CD14-positive monocyte (primary cell): ENCODE measurements at regions not wholly inside any gene's neighbourhood (a gene's known extent, or its start where the extent isn't known, plus 50 kb on each side); places are given as distances from the start of the nearest gene placed in this dataset.

Experiments
- DNase-seq, 3 donors: peaks; one replicate each; pipeline ENCODE4 v3.0.0-alpha.2; 2011 to 2022
- H2AFZ ChIP-seq: 2 replicates; pipeline ENCODE4 v1.6.0; 2012; ENCODE audit warnings: mild to moderate bottlenecking, low read depth, low read length, inconsistent platforms; ENCODE audit not compliant: insufficient read depth, poor library complexity, severe bottlenecking
- H3K27ac ChIP-seq, 2 donors: 1 replicate in 1 of 2; 2 replicates in 1 of 2; pipeline ENCODE4 v1.5.1; 2012 to 2013; ENCODE audit warnings: low read length in 2 of 2, control low read depth in 1 of 2, inconsistent platforms in 1 of 2, low read depth in 1 of 2, mild to moderate bottlenecking in 1 of 2
- H3K27me3 ChIP-seq, 2 donors: one replicate each; pipeline versions ENCODE4 v1.6.0 to v1.6.1; 2011 to 2013; ENCODE audit warnings: low read length in 2 of 2; ENCODE audit not compliant: control insufficient read depth in 2 of 2, insufficient read depth in 2 of 2
- H3K36me3 ChIP-seq, 2 donors: replicated peaks in 1 of 2; 1 replicate in 1 of 2; 2 replicates in 1 of 2; pipeline versions ENCODE4 v1.5.1 to v1.6.1; 2012 to 2013; ENCODE audit warnings: low read length in 2 of 2, control low read depth in 1 of 2, inconsistent platforms in 1 of 2, mild to moderate bottlenecking in 1 of 2; ENCODE audit not compliant: insufficient read depth in 2 of 2, control insufficient read depth in 1 of 2
- H3K4me1 ChIP-seq, 2 donors: 1 replicate in 1 of 2; 2 replicates in 1 of 2; pipeline versions ENCODE4 v1.5.1 to v1.6.1; 2012 to 2013; ENCODE audit warnings: low read length in 2 of 2, control low read depth in 1 of 2, inconsistent platforms in 1 of 2, mild to moderate bottlenecking in 1 of 2, moderate library complexity in 1 of 2; ENCODE audit not compliant: insufficient read depth in 2 of 2, control insufficient read depth in 1 of 2
- H3K4me2 ChIP-seq: replicated peaks from 2 replicates; pipeline ENCODE3; 2012; ENCODE audit warnings: low read length, moderate library complexity, mild to moderate bottlenecking; ENCODE audit not compliant: poor library complexity, severe bottlenecking; ENCODE audit errors: extremely low read depth
- H3K4me3 ChIP-seq, 3 experiments: fragments of 200-600 bp in 1 of 3; sonication (generic) in 1 of 3; replicated peaks in 1 of 3; 1 replicate in 2 of 3; 2 replicates in 1 of 3; pipeline ENCODE4 v1.5.1; 2011 to 2013; ENCODE audit warnings: low read length in 3 of 3, mild to moderate bottlenecking in 3 of 3, control low read depth in 2 of 3, low read depth in 2 of 3, inconsistent platforms in 1 of 3, moderate library complexity in 1 of 3
- H3K79me2 ChIP-seq: 2 replicates; pipeline ENCODE4 v1.6.0; 2012; ENCODE audit warnings: mild to moderate bottlenecking, control low read depth, inconsistent platforms, low read length, moderate library complexity; ENCODE audit not compliant: insufficient read depth
- H3K9ac ChIP-seq: 2 replicates; pipeline ENCODE4 v1.6.0; 2017; ENCODE audit warnings: low read length, mild to moderate bottlenecking; ENCODE audit not compliant: insufficient read depth, poor library complexity, severe bottlenecking
- H3K9me3 ChIP-seq, 2 donors: replicated peaks in 1 of 2; 1 replicate in 1 of 2; 2 replicates in 1 of 2; pipeline versions ENCODE4 v1.5.1 to v1.6.1; 2012 to 2013; ENCODE audit warnings: low read length in 2 of 2, control low read depth in 1 of 2; ENCODE audit not compliant: control insufficient read depth in 1 of 2, insufficient read depth in 1 of 2
- H4K20me1 ChIP-seq: 2 replicates; pipeline ENCODE4 v1.6.0; 2012; ENCODE audit warnings: mild to moderate bottlenecking, low read length, control low read depth, moderate library complexity; ENCODE audit not compliant: insufficient read depth
- H3K27ac Mint-ChIP-seq, 7 donors: one replicate each; pipeline ENCODE4 v1.8.0; 2020; ENCODE audit warnings: mild to moderate bottlenecking in 7 of 7, mixed read lengths in 7 of 7, moderate library complexity in 6 of 7, inconsistent platforms in 2 of 7
- H3K27me3 Mint-ChIP-seq, 3 donors: one replicate each; pipeline ENCODE4 v1.8.0; 2021 to 2022; ENCODE audit warnings: low read depth in 3 of 3, mild to moderate bottlenecking in 3 of 3, mixed read lengths in 3 of 3, moderate library complexity in 3 of 3, inconsistent platforms in 1 of 3
- H3K36me3 Mint-ChIP-seq, 2 donors: one replicate each; pipeline ENCODE4 v1.8.0; 2020; ENCODE audit warnings: mixed read lengths in 2 of 2, inconsistent platforms in 1 of 2, mild to moderate bottlenecking in 1 of 2
- H3K4me1 Mint-ChIP-seq: one replicate; pipeline ENCODE4 v1.8.0; 2020; ENCODE audit warnings: mild to moderate bottlenecking, mixed read lengths
- H3K4me3 Mint-ChIP-seq, 2 donors: one replicate each; pipeline ENCODE4 v1.8.0; 2020; ENCODE audit warnings: mild to moderate bottlenecking in 2 of 2, mixed read lengths in 2 of 2, moderate library complexity in 1 of 2
- H3K9me3 Mint-ChIP-seq, 7 donors: one replicate each; pipeline ENCODE4 v1.8.0; 2020 to 2022; ENCODE audit warnings: mixed read lengths in 7 of 7, mild to moderate bottlenecking in 6 of 7, moderate library complexity in 6 of 7, inconsistent platforms in 2 of 7
- WGBS: methylation state at CpG from one replicate; pipeline ENCODE4 v1.1.5; 2013; ENCODE audit warnings: missing lambda C conversion rate; ENCODE audit not compliant: insufficient coverage; 5-methylcytosine and 5-hydroxymethylcytosine counted together
- intact Hi-C, 2 donors: fragments of 100-400 bp; cut with micrococcal nuclease; formaldehyde crosslinking; loops; one replicate each; pipeline versions ENCODE4 v1.15.0 to v1.15.1; 2023
- TF ChIP-seq, protein P1 (sequence below): fragments of 200-600 bp; IDR thresholded peaks from one replicate; pipeline ENCODE4 v1.8.0; 2022; ENCODE audit warnings: antibody characterized with exemption, mild to moderate bottlenecking

DNA sequence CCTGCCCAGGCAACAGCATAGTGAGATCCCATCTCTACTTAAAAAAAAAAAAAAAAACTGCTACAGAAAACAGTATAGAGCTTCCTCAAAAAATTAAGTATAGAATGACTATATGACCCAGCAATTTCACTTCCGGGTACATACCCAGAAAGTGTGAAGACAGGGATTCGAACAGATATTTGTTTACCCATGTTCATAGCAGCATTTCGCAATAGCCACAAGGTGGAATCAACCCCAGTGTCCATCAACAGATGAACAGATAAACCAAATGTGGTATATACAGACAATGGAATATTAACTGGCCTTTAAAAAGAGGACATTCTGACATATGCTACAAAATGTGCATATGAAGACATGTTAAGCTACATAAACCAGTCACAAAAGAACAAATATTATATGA is 95.5 kb downstream of the CHD9NB start:
- DNase-seq, result no peak
- Histone ChIP-seq H3K27ac (no peak overlapping the region), H3K36me3 (no peaks in the 10 kb centered on the region), H3K4me2 (no peak overlapping the region), H3K27me3 (no peaks in the 10 kb centered on the region), H3K9ac (no peak overlapping the region), H3K4me3 (no peak overlapping the region), H3K9me3 (no peaks in the 10 kb centered on the region), H3K4me1 (no peaks in the 10 kb centered on the region), H4K20me1 (no peaks in the 10 kb centered on the region), H3K79me2 (no peaks in the 10 kb centered on the region), H2AFZ (no peak overlapping the region)
- TF ChIP-seq, protein P1, sequence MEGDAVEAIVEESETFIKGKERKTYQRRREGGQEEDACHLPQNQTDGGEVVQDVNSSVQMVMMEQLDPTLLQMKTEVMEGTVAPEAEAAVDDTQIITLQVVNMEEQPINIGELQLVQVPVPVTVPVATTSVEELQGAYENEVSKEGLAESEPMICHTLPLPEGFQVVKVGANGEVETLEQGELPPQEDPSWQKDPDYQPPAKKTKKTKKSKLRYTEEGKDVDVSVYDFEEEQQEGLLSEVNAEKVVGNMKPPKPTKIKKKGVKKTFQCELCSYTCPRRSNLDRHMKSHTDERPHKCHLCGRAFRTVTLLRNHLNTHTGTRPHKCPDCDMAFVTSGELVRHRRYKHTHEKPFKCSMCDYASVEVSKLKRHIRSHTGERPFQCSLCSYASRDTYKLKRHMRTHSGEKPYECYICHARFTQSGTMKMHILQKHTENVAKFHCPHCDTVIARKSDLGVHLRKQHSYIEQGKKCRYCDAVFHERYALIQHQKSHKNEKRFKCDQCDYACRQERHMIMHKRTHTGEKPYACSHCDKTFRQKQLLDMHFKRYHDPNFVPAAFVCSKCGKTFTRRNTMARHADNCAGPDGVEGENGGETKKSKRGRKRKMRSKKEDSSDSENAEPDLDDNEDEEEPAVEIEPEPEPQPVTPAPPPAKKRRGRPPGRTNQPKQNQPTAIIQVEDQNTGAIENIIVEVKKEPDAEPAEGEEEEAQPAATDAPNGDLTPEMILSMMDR, result no peak
- Mint-ChIP-seq H3K36me3 (no peaks in the 10 kb centered on the region), H3K9me3 (peaks cover 0 to 5% (median 0%) of the 10 kb centered on the region in 7 donors), H3K27ac (no peak overlapping the region), H3K4me3 (no peak overlapping the region), H3K4me1 (no peaks in the 10 kb centered on the region), H3K27me3 (peaks cover 0 to 5% (median 2%) of the 10 kb centered on the region in 3 donors)
- no CpG with 5 or more reads among the region's 3 CpGs for WGBS
- intact Hi-C loops, result no loop called here

DNA sequence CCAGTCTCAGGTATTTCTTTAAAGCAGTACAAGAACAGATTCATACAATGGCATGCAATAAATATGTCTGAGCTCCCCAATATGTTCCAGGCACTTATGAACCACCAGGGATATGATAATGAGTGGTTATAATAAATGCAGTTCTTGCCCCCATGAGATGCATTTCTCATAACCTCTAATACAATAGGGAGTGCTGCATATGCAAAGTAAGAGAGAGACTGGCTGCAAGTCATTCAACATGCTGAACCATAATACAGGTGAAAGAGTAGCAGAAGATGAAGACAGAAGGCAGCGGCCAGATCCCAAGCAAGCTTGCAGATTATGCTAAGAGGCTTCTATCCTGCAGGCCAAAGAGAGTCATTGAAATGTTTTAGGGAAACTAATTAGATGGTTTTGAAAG is 96.7 kb downstream of the CHD9NB start:
- intact Hi-C loops, result no loop called here
- no peak overlapping the region for H3K4me2 ChIP-seq
- Mint-ChIP-seq H3K4me1 (no peaks in the 10 kb centered on the region), H3K9me3 (peaks cover 0 to 4% (median 0%) of the 10 kb centered on the region in 7 donors), H3K36me3 (no peaks in the 10 kb centered on the region), H3K27me3 (peaks cover 0 to 5% (median 2%) of the 10 kb centered on the region in 3 donors), H3K27ac (no peak overlapping the region), H3K4me3 (no peak overlapping the region)
- H3K27ac ChIP-seq, result no peak overlapping the region
- no peak overlapping the region for H3K9ac ChIP-seq
- H3K4me3 ChIP-seq, result no peak overlapping the region
- H3K27me3 ChIP-seq, result no peaks in the 10 kb centered on the region
- 100% methylated on average over 1 of the region's 1 CpG for WGBS
- TF ChIP-seq, protein P1, result no peak
- H4K20me1 ChIP-seq, result no peaks in the 10 kb centered on the region
- no peak overlapping the region for H2AFZ ChIP-seq
- no peak for DNase-seq
- H3K79me2 ChIP-seq, result no peaks in the 10 kb centered on the region
- no peaks in the 10 kb centered on the region for H3K36me3 ChIP-seq
- H3K9me3 ChIP-seq, result no peaks in the 10 kb centered on the region
- no peaks in the 10 kb centered on the region for H3K4me1 ChIP-seq
